MG63 (cell line): ENCODE measurements at regions not wholly inside any gene's neighbourhood (a gene's known extent, or its start where the extent isn't known, plus 50 kb on each side); places are given as distances from the start of the nearest gene placed in this dataset.

Experiments
- DNase-seq: peaks from one replicate; pipeline ENCODE4 v3.0.0-alpha.2; 2020
- H3K27me3 ChIP-seq: fragments of 250-450 bp; sonication (Bioruptor Pico); 2 replicates; pipeline ENCODE4 v1.5.1; 2020; ENCODE audit warnings: mild to moderate bottlenecking, moderate library complexity
- H3K36me3 ChIP-seq: fragments of 250-450 bp; sonication (Bioruptor Pico); 2 replicates; pipeline ENCODE4 v1.5.1; 2020; ENCODE audit warnings: mild to moderate bottlenecking, moderate library complexity
- H3K4me3 ChIP-seq: fragments of 250-450 bp; sonication (Bioruptor Pico); 2 replicates; pipeline ENCODE4 v1.5.1; 2020; ENCODE audit warnings: mild to moderate bottlenecking, moderate library complexity
- H3K9me3 ChIP-seq: fragments of 250-450 bp; sonication (Bioruptor Pico); 2 replicates; pipeline ENCODE4 v1.5.1; 2020; ENCODE audit warnings: mild to moderate bottlenecking, moderate library complexity

- DNase-seq = no peak
- no peak overlapping the region for H3K4me3 ChIP-seq
- no peaks in the 10 kb centered on the region for H3K27me3 ChIP-seq
- H3K36me3 ChIP-seq = no peaks in the 10 kb centered on the region
- H3K9me3 ChIP-seq = no peaks in the 10 kb centered on the region; the same call in 1 of the 2 replicates
These were observed 431.5 kb downstream of the HACE1 start for GRCh38 chr6:104428184-104428583.

GRCh38 chr6:104423691-104424090, 436.0 kb downstream of the HACE1 start:
- no peaks in the 10 kb centered on the region for H3K27me3 ChIP-seq

GRCh38 chr6:104421650-104422049, 438.1 kb downstream of the HACE1 start:
- no peak for DNase-seq
- Histone ChIP-seq H3K4me3 (no peak overlapping the region), H3K9me3 (no peaks in the 10 kb centered on the region; the same call in 1 of the 2 replicates), H3K36me3 (no peaks in the 10 kb centered on the region), H3K27me3 (no peaks in the 10 kb centered on the region)

More at GRCh38 chr6:104423691-104424090, 436.0 kb downstream of the HACE1 start:
- DNase-seq = no peak
- no peaks in the 10 kb centered on the region for H3K36me3 ChIP-seq
- no peaks in the 10 kb centered on the region; the same call in 1 of the 2 replicates for H3K9me3 ChIP-seq
- no peak overlapping the region for H3K4me3 ChIP-seq

GRCh38 chr6:104418839-104419238, 440.9 kb downstream of the HACE1 start:
- Histone ChIP-seq H3K27me3 (no peaks in the 10 kb centered on the region), H3K4me3 (no peak overlapping the region), H3K9me3 (no peaks in the 10 kb centered on the region), H3K36me3 (no peaks in the 10 kb centered on the region)
- no peak for DNase-seq

GRCh38 chr6:104418125-104418524, 441.6 kb downstream of the HACE1 start:
- H3K36me3 ChIP-seq = no peaks in the 10 kb centered on the region
- no peak overlapping the region for H3K4me3 ChIP-seq
- no peaks in the 10 kb centered on the region for H3K9me3 ChIP-seq
- no peaks in the 10 kb centered on the region for H3K27me3 ChIP-seq
- DNase-seq = no peak

- H3K4me3 ChIP-seq = no peak overlapping the region
- H3K9me3 ChIP-seq = no peaks in the 10 kb centered on the region
- no peaks in the 10 kb centered on the region for H3K27me3 ChIP-seq
- DNase-seq = no peak
- H3K36me3 ChIP-seq = no peaks in the 10 kb centered on the region
These were observed 445.0 kb downstream of the HACE1 start for GRCh38 chr6:104414723-104415122.

- H3K9me3 ChIP-seq = no peaks in the 10 kb centered on the region
- no peaks in the 10 kb centered on the region for H3K27me3 ChIP-seq
- no peak overlapping the region for H3K4me3 ChIP-seq
- DNase-seq = no peak
- H3K36me3 ChIP-seq = no peaks in the 10 kb centered on the region
These were observed 446.0 kb downstream of the HACE1 start for GRCh38 chr6:104413767-104414166.

GRCh38 chr6:104411302-104411701, 448.4 kb downstream of the HACE1 start:
- DNase-seq = no peak
- no peak overlapping the region for H3K4me3 ChIP-seq
- H3K27me3 ChIP-seq = no peaks in the 10 kb centered on the region
- H3K9me3 ChIP-seq = no peaks in the 10 kb centered on the region
- no peaks in the 10 kb centered on the region for H3K36me3 ChIP-seq

GRCh38 chr6:104409913-104410312, 449.8 kb downstream of the HACE1 start:
- DNase-seq = peak; percentile 49

GRCh38 chr6:104407957-104408356, 451.8 kb downstream of the HACE1 start:
- H3K36me3 ChIP-seq = no peaks in the 10 kb centered on the region
- H3K27me3 ChIP-seq = no peaks in the 10 kb centered on the region
- DNase-seq = no peak
- no peak overlapping the region for H3K4me3 ChIP-seq
- H3K9me3 ChIP-seq = no peaks in the 10 kb centered on the region

More at GRCh38 chr6:104409913-104410312, 449.8 kb downstream of the HACE1 start:
- Histone ChIP-seq H3K4me3 (no peak overlapping the region), H3K27me3 (no peaks in the 10 kb centered on the region), H3K36me3 (no peaks in the 10 kb centered on the region), H3K9me3 (no peaks in the 10 kb centered on the region)

- Histone ChIP-seq H3K36me3 (no peaks in the 10 kb centered on the region), H3K9me3 (no peaks in the 10 kb centered on the region), H3K27me3 (no peaks in the 10 kb centered on the region), H3K4me3 (no peak overlapping the region)
- DNase-seq = no peak
These were observed 455.3 kb downstream of the HACE1 start for GRCh38 chr6:104404377-104404776.

GRCh38 chr6:104402572-104402971, 457.1 kb downstream of the HACE1 start:
- H3K9me3 ChIP-seq = no peaks in the 10 kb centered on the region
- H3K4me3 ChIP-seq = no peak overlapping the region
- no peaks in the 10 kb centered on the region for H3K27me3 ChIP-seq
- no peak for DNase-seq
- no peaks in the 10 kb centered on the region for H3K36me3 ChIP-seq

- H3K9me3 ChIP-seq = no peaks in the 10 kb centered on the region
- H3K36me3 ChIP-seq = no peaks in the 10 kb centered on the region
- no peak overlapping the region for H3K4me3 ChIP-seq
- no peak for DNase-seq
- no peaks in the 10 kb centered on the region for H3K27me3 ChIP-seq
These were observed 457.8 kb downstream of the HACE1 start for GRCh38 chr6:104401926-104402325.

- DNase-seq = no peak
- Histone ChIP-seq H3K4me3 (no peak overlapping the region), H3K27me3 (no peaks in the 10 kb centered on the region), H3K9me3 (no peaks in the 10 kb centered on the region), H3K36me3 (no peaks in the 10 kb centered on the region)
These were observed 458.9 kb downstream of the HACE1 start for GRCh38 chr6:104400844-104401243.

GRCh38 chr6:104396077-104396476, 463.6 kb downstream of the HACE1 start:
- H3K9me3 ChIP-seq = no peaks in the 10 kb centered on the region
- no peak overlapping the region for H3K4me3 ChIP-seq
- H3K36me3 ChIP-seq = no peaks in the 10 kb centered on the region
- no peaks in the 10 kb centered on the region for H3K27me3 ChIP-seq
- DNase-seq = no peak

GRCh38 chr6:104381907-104382306, 477.8 kb downstream of the HACE1 start:
- H3K27me3 ChIP-seq = no peaks in the 10 kb centered on the region
- DNase-seq = no peak
- no peak overlapping the region for H3K4me3 ChIP-seq
- no peaks in the 10 kb centered on the region for H3K9me3 ChIP-seq
- no peaks in the 10 kb centered on the region for H3K36me3 ChIP-seq

- H3K4me3 ChIP-seq = no peak overlapping the region
These were observed 494.1 kb downstream of the HACE1 start for GRCh38 chr6:104365451-104366234.

GRCh38 chr6:104357928-104358327, 501.8 kb downstream of the HACE1 start:
- no peak overlapping the region for H3K4me3 ChIP-seq
- DNase-seq = no peak
- no peaks in the 10 kb centered on the region for H3K9me3 ChIP-seq
- H3K27me3 ChIP-seq = no peaks in the 10 kb centered on the region
- H3K36me3 ChIP-seq = no peaks in the 10 kb centered on the region

More at GRCh38 chr6:104365451-104366234, 494.1 kb downstream of the HACE1 start:
- H3K36me3 ChIP-seq = no peaks in the 10 kb centered on the region
- no peaks in the 10 kb centered on the region for H3K9me3 ChIP-seq
- H3K27me3 ChIP-seq = peaks cover 2% of the 10 kb centered on the region; the same call in 1 of the 2 replicates
- no peak for DNase-seq
